Central memory CD4-positive, alpha-beta T cell (primary cell): ENCODE measurements at regions not wholly inside any gene's neighbourhood (a gene's known extent, or its start where the extent isn't known, plus 50 kb on each side); places are given as distances from the start of the nearest gene placed in this dataset.
"Not testable (repeated sequence)": the region's sequence is repeated elsewhere in the genome, so short reads cannot be mapped to it uniquely, and the experiment has no call there.

Source experiments
- DNase-seq: peaks from one replicate; pipeline ENCODE4 v3.0.0; 2022

DNA sequence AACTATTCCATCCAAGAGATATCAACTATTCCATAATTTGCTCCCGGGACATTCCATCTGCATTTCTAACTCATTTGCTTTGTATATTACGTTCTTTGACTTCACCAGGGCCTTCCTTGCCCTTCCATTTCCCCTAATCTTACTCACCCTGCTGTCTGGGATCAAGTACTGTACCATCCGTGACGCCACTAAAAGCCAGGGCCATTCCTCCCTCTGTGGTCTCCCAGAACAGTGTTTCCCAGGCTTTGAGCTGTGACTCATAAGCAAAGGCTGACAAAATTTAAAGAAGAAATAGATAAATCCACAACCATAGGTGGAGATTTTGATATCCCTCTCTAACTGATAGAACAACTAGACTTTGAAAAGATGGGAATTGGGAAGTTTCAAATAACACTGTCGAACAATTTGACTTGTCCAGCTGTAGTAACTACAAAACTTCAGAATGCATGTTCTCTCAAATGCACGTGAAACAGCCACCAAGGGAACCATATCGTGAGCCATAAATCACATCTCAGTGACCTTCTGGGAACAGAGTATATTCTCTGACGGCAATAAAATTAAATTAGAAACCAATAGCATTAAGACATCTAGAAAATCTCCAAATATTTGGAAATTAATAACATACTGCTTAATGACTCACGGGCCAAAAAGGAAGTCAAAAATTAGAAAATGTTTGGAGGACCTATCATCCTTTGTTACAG is 501.0 kb downstream of the SETD4 start:
- no peak for DNase-seq

DNA sequence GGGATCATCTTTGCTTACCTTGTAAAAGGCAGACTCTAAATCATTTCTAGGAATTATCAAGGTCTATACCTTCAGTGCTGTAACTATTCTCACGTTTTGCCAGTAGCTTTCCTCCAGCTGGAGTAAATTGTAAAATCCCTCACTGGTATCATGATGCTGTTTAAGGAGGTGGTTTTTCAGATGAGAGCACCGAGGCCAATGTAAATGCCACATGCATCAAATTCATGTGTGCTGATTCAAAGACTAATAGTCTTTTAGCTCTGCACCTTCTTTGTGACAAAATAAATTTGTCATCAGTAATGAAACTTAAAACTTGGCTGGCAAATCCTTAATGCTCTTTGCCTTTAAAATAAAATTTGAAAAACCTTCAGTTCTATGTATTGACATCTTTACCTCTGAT is 503.8 kb downstream of the SETD4 start:
- DNase-seq: no peak

DNA sequence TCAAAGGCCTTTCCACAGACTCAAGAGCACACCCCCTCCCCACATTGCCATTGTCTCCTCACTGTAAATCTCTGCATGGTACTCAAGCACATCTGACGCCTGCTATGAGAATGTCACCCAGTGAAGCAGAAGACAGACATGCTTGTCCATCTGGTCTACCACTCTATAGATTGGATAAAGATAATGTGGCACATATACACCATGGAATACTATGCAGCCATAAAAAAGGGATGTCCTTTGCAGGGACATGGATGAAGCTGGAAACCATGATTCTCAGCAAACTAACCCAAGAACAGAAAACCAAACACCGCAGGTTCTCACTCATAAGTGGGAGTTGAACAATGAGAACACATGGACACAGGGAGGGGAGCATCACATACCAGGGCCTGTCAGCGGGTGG is 503.4 kb upstream of the RUNX1 start:
- DNase-seq: not testable (repeated sequence)

DNA sequence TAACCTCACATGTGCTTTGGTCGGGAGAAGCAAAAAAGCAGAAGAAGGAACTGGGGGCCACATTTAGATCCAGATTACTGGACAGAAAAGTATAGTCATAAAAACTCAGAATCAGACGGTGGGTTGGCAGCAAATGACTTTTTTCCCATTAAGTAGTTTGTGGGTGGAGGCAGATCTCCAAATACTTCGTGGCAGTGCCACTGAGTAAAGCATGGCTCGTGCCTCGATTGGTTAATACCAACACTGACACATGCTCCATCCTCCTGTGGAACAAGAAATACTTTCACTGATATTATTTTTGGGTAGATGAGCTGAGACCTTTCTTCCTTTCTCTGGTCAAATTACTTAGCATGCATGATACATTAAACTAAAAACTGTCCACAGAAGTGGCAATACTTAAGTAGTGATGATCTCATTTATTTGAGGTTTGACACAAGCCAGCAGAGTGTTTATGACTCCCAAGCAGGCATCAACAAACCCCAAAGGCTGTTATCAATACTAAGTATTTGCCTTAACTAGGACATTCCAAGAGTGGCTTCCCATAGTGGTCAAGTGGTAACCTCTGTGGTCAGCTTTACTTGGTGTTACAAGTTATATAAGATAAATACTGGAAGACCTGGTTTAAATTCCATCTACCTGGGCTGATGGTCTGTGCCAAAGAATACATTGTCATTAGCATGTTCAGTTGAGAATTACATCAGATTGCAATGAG is 500.0 kb upstream of the RUNX1 start:
- DNase-seq: no peak

DNA sequence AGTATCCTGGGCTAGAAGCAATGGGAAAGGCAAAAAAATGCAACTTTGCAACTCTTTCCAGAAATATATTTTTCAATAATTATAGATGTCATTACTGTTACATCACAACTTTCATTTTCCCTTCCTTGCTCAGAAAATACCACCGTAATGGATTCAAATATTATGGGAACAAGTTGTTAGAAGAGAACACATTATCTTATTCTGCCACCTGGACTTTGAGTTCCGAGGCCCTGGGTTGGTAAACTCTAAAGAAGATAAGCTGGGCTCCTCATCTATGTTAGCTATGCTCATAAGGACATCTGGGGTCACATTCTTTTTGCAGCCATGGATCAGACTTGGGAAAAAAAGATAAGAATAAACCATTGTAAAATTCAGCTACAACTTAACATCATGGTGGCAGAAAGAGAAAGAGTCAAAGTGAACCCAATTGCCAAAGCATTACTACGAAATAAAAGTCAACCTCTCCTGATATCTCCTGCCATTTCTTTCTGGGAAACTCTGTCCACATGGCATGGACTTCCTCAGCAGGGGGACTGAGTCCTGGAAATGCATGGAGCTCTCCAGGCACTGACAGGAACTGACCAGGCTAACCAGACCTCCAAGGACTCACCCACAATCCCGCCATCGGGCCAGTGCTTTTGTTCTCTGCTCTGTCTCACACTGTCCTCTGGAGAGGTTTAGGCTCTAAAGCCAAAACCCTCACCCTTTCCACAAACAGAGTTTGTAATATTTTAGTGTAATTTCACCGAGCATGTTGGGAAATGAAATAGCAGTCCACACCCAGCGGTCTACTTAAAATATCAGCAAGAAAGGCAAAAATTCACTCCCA is 499.1 kb upstream of the RUNX1 start:
- DNase-seq: no peak

DNA sequence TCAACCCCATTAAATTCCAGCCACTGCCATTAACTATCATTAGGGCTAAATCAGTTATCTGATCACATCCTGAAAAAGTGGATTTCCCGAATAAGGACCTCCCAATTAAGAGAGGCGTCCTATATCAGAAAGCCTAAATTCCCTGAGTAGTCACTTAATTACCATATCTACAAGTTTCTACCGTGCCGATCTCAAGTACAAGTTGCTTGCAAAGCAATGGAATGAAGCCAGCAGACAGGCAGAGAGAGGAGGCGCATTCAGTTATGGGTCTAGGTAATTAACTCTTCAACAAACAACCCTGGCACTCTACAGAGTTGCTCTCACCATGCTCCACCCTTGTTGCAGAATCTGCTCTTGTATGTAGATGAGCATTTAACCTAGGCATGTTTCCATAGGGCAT is 494.6 kb upstream of the RUNX1 start:
- DNase-seq: no peak

DNA sequence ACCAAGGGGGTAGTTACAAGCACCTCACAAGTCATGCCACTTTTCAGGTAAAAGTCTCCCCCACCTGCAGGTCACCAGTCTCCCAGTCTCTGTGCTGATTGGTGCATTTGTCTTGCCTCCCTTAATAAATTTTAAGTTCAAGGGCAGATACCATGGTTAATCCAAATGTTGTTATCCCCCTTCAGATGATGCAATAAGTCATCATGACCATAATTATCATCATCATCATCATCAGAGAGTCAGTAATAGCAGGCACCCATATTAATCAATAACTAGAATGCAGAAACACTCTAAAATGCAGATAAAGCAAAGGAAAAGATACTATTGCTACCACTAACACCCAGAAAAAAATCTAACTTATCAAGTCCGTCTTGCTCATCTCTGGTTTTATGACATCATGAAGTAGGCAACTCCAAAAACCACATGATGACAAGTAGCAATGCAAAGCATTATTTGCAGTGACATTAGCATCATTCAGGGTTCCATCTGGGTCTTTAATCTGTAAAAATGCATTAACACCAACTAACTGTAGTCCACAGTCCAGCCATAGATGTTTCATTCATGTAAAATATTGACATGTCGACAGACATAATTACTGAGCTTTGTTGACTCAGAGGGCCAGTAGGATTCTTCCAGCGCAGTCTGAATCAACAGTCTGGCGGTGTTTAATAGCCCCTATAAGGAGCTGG is 492.0 kb upstream of the RUNX1 start:
- no peak for DNase-seq

DNA sequence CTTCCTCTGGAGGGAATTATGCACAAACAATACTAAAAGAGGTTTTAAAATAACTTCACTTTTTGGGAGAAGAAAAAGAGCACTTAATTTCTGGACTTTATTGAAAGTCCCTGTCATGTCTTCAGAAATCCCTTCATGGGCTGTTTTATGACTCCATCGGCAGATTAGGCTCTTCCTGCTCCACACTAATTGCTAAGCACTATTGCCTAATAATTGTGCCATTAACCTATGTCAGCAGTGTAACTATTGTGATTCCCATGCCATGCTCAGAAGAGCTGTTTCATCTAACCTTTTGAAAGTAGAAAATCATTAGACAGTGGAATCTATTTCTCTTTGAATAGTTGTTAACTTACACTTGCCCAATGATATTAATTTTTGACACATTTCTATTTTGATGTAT is 489.3 kb upstream of the RUNX1 start:
- DNase-seq: no peak

DNA sequence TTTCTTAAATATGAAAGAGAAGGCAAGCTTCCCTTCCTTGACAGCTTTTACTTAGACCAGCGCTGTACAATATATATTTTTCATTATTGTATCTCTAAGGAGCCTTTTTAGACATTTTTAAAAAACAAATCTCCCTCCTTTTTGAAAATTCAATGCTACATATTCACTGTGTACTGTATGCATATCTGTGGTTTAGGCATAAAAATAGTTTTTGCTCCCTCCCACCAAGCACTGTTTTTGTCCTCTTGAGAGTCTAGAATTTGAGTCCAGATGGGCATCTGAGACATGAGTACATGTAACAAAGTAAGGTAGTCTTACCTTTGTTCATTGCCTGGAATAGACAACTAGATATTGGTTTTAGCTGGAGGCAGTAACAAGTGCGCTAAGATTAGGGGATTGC is 488.5 kb upstream of the RUNX1 start:
- no peak for DNase-seq

DNA sequence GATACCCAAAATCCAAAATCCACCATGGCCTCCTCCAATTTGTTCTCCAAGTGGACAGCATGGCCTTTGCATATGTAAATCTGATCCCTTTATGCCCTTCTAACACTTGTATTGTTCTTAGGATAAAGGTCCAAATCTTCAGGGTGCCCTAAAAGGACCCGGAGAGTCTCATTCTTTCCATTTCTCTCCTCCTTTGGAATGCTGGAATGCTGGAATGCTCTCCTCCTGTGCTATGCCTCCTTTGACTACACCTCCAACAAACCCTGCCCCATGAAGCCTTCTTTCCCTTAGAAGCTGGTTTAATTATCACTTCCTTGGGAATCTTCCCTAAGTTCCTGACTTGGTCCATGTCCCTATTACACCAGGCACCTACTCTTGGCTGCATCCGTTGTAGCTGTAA is 484.8 kb upstream of the RUNX1 start:
- no peak for DNase-seq

DNA sequence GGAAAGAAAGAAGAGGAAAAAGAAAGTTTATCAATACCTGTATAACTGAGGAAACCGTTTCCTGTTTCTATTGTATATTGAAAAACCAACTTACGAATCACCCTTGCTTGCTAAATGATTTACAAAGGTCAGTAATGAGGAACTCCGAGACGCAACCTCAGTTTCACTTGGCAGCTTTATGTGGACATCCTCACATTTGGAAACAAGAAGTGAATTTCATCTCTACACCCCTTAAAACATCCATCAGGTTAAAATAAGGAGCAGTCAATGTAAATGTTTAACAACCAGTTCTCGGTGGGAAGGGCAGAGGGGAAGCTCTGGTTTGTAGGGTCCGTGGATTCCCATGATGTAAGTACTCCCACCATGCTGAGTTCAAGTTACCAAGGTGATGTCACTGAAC is 481.7 kb upstream of the RUNX1 start:
- no peak for DNase-seq

DNA sequence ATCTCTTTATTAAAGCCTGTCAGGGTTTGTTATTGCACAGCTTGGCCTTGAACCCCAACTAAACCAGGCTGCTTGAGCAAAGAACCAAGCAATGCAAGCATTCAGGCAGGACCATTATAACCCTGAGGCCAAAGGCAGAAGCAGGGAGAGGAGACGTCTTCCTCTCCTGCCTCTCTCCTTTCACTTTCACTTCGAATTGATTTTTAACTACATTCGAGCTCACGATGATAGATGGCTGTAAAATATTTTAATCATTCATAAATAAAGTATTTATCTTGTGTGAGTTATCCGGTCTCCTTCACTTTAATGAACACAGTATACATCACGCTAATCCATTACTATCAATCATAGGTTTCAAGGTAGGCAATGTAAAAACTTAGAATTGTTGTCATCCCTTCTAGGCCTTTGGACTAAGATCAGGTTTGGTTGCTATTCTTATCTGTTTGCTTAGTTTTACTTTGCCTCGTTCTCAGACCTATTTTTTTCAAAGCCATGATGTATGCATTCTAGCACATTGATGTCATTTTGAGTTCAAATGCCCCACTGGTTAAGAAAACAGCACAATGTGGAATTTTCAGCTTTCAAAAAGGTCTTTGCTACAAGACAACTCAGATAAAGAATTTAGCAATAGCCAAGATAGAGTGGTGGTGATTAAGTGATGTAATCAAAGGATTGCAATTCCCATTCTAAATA is 480.2 kb upstream of the RUNX1 start:
- peak; percentile 31 for DNase-seq

DNA sequence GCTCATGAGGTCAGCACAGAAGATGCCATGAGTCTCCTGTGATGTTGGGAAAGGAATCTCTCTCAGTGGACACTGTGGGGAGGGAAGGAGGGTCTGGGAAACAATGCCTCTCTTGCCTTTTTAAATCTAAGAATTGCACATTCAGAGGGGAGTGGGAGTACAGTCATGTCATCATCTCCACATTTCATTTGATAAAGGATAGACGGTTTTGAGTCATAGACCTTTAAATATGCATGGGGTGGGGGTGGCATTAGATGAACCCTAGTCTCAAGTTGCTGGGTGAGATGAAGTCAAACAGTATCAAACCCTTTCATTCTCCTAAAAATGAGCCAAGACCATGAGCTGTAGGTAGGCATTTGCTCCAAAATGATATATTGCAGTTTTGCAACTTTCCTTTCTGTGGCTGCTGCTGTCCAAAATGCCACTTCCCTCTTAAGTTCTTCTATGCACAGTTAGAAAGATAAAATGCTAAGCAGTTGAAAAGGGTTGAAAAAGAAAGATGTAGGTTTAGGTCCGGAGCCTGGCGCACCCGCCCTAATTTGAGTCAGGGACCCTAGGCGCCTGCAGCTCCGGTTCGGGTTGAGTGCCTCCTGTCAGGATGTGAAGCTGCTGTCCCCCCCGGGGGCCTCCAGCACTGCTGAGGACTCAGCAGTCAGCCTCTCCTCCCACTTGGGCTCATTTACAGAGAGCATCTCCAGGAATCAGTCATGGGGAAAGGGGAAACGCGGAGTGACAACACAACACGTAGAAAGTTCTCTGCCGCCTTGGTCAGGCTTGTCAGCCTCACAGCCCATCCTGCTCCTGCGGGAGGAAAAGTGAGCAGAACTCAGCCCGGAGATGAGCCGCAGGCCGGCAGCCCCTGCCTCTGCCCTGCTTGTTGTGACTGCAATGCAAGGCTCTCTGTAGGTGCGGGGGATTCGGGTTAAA is 479.3 kb upstream of the RUNX1 start:
- DNase-seq: peak; percentile 24

DNA sequence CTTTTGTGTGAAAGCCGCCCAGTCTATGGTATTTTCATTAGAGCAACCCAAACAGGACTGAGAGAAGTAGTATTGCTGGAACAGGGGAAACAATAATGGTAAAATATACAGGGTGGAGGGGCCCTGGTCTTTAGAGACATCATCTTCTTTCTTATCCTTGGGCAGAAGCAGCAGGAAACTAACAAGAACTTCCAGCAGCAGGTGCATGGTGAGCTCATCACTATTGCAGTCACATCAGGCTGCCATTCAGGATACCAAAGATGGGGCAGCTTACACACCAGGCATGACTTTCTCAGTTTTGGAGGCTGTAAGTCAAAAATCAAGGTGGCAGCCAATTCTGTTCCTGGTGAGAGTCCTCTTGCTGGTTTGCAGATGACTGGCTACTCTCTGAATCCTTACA is 478.3 kb upstream of the RUNX1 start:
- DNase-seq: no peak

DNA sequence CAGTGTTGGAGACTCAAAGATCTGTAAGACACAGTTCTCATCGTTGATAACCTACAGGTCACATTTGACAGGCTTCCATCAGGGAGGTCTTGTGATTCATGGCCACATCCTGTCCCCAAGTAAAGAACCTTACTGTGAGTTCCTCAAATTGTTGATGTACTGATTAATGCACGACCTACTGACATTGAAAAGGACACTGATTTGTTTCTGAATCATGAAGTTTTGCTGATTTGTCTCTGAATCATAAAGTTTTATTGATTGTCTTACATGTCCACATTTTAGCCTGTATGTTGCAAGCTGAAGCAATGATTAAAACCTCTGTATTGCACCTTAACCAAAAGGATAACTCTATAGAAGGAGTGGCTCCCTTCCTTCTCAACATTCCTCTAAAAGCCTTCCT is 476.3 kb upstream of the RUNX1 start:
- DNase-seq: no peak

DNA sequence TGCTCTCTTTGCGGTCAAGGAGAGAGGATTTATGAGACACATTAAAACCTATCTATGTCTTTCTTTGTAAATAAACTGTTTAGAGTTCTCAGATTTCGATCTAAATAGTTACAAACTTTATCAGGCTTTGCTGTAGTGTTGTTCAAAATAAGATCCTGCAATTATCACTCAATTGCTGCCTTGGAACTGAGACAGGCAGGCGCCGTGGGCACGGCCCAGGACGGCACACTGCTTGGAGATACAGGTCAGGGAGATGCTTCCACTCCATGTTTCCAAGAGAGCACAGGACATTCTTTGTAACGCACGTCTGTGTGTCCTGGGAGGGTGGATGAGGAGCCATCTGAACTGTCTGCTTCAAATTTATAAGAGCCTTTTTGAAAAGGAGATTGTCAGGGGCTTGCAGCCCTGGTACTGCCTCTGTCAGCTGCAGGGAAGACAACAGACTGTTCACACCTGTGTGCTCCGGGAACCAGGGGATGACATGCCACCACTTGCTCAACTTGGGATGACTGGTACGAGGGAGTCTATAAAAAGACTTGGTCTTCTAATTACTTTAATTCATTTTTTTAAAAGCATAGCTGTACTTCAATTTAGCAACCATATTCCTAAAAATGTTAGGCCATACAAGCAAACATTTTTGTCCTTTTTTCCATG is 472.9 kb upstream of the RUNX1 start:
- DNase-seq: no peak

DNA sequence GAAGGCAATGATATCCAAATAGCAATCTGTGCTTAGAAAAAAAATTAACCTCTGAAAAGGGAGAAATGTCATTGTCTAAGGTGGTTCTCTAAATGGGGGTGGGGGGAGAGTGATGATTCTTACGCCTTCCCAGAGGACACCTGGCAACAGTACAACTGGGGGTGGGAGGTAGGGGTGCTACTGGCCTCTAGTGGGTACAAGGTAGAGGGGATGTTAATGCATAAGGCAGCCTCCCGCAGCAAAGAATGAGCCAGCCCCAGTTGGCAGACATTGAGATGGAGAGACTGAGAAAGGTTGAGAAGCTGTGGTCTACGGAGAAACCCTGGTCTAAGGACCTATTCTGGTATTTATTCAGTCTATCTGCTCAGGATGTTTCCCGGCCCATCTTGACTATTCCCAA is 472.2 kb upstream of the RUNX1 start:
- DNase-seq: no peak

DNA sequence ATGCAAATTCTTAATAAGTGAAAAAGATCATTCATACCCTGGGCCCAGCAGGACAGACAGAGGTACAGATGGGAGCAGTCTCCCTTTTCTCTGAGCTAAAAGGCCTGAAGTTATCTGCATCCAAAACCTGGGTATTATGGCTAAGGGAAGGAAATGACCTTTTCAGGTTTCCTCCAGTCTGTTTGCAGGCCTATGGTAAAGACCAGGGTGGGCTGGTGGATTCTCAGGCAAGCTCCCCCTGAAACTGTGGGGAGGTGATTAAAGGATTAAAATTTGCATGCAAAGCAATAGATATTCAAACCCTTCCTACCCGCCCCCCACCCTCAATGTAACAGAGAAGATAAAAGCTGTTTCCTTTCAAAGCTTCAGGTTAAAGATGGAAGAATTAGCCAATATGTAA is 471.8 kb upstream of the RUNX1 start:
- no peak for DNase-seq

DNA sequence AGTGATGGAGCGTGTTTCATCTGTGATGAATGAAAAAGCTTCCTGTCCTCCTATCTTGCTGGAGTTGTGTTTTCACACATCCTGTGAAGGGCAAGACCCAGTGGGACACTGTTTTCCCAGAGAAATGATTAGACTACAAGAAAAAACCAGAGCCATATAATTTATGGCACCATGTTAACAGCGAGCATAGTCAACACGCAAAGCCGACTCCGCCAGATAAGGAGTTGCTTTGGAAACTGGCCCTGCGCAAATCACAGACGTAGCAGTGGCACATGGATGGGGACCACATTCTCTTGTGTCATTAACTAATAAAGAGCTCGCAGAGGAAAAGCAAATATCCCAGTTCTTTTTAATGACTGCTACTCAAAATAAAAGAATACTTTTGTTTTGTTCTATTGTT is 471.2 kb upstream of the RUNX1 start:
- no peak for DNase-seq

DNA sequence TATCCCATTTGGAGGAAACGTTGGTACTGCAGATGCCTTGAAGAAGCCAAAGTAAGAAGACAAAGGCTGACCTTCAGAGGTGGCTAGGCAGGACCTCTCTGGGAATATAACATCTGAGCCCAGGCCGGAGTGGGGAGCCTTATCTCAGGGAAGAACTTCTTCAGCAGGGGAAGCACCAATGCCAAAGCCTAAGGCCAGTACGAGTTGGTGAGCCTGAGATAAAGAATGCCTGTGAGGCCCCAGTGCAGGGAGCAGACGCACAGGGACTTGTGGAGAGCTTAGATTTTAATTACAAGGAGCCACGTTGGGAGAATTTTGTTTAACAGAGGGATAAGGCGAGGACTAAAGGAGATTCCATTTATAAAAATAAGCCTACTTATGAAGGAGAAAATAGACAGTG is 468.8 kb upstream of the RUNX1 start:
- no peak for DNase-seq

DNA sequence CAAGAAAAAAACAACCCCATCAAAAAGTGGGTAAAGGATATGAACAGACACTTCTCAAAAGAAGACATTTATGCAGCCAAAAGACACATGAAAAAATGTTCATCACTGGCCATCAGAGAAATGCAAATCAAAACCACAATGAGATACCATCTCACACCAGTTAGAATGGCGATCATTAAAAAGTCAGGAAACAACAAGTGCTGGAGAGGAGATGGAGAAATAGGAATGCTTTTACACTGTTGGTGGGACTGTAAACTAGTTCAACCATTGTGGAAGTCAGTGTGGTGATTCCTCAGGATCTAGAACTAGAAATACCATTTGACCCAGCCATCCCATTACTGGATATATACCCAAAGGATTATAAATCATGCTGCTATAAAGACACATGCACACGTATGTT is 467.2 kb upstream of the RUNX1 start:
- DNase-seq: not testable (repeated sequence)
